ENCODE measurements at regions not wholly inside any gene's neighbourhood (a gene's known extent, or its start where the extent isn't known, plus 50 kb on each side); places are given as distances from the start of the nearest gene placed in this dataset.

DNA sequence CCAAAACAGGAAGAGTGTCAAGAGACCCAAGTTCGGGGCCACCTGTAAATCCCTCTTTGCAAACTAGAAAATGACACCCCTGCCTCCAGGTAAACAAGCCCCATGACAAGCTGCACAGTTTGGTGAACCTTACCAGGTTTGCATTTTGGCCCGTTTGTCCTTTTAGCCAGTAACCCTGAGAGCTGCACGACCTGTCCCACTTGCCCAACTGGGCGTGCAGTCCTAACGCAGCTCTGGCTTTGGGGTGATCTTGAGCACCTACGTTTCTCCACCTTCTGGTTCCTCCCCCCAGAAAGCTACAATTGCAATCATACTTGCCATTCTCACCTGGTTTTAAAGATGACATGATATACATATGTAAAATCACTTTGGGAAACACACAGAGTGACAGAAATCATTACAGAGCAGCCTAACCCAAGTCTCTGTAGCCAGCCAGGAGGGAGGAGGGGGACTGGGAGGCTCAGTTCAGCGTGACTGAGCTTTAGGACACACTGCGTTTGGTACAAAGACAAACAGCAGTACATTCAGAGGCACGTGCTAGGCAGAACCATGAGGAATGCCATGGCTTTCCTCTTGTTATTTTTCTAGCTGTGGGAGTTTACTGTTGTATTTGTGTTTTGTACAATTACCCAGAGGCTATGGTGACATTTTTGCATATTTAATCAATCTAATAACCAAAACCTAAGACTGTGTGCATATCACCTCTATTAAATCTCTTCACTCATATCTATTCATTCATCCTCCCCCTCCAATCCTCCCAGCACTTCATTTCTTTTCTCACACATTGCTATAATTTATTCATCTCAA is 304.0 kb downstream of the IRS1 start:
- no peak for TF ChIP-seq CTCF (IDR thresholded peaks at IDR 0.05; ENCODE audit: low read depth, low read length, missing input control)
- TF ChIP-seq, protein P1, sequence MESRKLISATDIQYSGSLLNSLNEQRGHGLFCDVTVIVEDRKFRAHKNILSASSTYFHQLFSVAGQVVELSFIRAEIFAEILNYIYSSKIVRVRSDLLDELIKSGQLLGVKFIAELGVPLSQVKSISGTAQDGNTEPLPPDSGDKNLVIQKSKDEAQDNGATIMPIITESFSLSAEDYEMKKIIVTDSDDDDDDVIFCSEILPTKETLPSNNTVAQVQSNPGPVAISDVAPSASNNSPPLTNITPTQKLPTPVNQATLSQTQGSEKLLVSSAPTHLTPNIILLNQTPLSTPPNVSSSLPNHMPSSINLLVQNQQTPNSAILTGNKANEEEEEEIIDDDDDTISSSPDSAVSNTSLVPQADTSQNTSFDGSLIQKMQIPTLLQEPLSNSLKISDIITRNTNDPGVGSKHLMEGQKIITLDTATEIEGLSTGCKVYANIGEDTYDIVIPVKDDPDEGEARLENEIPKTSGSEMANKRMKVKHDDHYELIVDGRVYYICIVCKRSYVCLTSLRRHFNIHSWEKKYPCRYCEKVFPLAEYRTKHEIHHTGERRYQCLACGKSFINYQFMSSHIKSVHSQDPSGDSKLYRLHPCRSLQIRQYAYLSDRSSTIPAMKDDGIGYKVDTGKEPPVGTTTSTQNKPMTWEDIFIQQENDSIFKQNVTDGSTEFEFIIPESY (IDR thresholded peaks at IDR 0.05): no peak
- no peak for TF ChIP-seq MAX (IDR thresholded peaks at IDR 0.05)
- no peak for TF ChIP-seq JUND (IDR thresholded peaks at IDR 0.05)
- no peak for TF ChIP-seq SP1 (IDR thresholded peaks at IDR 0.05)
- TF ChIP-seq HNF4A (conservative IDR thresholded peaks at IDR 0.05): no peak
- TF ChIP-seq YY1 (IDR thresholded peaks at IDR 0.05): no peak
- TF ChIP-seq REST (IDR thresholded peaks at IDR 0.05): no peak
- TF ChIP-seq TAF1 (conservative IDR thresholded peaks at IDR 0.05): no peak
- no peak for TF ChIP-seq GABPA (IDR thresholded peaks at IDR 0.05 in 1 of 2, conservative IDR thresholded peaks at IDR 0.05 in 1 of 2)
- TF ChIP-seq RAD21 (IDR thresholded peaks at IDR 0.05): no peak

All from liver (tissue), 3 donors.